NOMO-1 (cell line): ENCODE measurements at regions not wholly inside any gene's neighbourhood (a gene's known extent, or its start where the extent isn't known, plus 50 kb on each side); places are given as distances from the start of the nearest gene placed in this dataset.
A peak's percentile ranks its signal among the peaks of the same experiment; 100 is the strongest.
"Not testable (repeated sequence)": the region's sequence is repeated elsewhere in the genome, so short reads cannot be mapped to it uniquely, and the experiment has no call there.

Source experiments
- DNase-seq, 2 experiments: peaks; one replicate each; lab custom pipeline; 2025; ENCODE audit not compliant: unreplicated experiment in 2 of 2; lab: John Stamatoyannopoulos, UW

DNA sequence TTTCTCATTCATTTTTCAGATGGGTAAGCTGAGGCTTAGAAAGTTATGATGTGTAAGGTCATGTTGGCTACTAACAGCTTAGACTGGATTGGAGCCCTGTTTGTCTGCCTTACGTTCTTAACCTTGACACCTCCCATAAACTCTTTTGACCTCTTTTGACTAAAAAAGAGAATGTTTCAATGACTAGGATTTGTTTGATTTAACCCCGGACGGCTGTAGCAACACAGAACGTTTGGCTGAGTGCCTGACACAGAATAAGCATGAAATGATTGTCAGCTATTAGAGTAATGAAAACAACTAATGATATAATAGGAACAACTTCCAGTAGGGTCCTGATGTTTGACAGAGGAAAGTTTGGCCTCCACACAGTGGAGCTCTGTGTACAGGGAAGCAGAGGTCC is 83.3 kb upstream of the PDZD8 start:
- no peak for DNase-seq

DNA sequence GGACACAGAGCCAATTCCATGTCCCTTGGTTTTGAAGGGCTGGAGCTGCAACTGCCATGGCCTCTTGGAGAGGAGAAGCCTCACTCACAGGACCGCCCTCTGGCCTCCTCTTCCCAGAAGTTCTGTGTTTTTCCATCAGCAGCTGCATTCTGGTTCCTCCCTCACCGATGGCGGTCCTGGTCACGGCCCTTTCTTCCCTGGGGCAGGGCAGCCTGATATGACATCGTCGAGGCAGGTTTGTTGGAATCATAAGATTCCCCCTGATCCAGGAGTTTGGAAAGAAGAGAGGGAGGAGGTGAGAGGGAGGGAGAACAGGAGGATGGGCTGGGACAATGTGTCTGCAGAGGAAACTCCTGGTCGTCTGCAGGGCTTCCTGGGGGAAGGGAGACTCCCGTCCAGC is 82.7 kb upstream of the PDZD8 start:
- no peak for DNase-seq

DNA sequence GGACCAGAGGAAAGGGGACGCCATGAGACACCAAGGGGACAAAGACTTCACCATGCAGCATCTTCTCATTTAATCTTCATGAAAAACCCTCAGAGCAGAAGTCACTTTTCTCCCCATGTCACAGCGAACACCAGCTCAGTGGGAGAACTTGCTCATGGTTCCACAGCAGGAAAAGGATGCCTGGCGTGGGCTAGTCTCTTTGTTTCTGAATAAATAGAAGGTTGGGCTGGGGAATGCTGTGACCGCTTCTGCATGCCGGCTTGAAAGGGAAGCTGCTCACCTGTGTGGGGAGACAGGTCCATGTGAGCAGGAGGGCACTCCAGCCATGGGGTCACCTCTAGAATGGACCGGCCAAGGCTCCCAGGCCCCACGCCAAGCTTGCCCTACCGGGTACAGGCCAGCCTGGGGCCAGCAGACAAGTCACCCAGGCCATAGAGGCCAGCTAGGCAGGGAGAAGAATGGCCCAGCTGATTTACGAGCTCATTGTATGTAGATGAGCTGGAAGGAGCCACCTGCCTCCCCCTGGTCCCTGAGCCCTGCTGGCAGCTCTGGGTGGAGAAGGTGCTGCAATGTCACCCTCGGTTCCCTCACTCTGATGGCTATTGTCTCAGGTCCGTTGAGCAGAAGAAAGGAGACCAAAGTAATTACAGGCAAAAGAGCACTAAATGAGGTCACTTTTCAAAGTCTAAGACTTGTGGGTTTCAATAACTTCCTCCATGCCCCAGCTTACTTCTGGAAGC is 82.0 kb upstream of the PDZD8 start:
- DNase-seq: peak; percentile 37 to 73

- no peak for DNase-seq
Measured at GRCh38 chr10:117455346-117455745, 80.1 kb upstream of the PDZD8 start.

DNA sequence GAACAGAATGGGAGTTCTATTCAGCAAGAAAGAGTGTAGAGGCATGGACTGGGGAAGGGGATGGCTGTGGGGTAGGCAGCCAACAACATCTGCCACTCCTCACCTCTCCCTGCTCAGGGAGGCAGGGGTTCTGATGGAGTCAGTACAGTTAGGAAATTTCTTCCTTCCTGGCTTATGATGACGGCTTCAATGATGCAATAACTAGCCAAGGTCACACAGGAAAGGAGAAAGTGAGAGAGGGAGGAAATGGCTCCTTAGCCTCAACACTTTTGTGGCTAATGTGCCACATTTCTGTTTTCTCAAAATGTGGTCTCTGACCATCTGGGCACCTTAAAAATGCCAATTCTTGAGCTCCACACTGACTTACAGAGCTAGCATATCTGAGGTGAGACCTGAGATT is 79.3 kb upstream of the PDZD8 start:
- DNase-seq: peak in 1 of 2 experiments; percentile 40

DNA sequence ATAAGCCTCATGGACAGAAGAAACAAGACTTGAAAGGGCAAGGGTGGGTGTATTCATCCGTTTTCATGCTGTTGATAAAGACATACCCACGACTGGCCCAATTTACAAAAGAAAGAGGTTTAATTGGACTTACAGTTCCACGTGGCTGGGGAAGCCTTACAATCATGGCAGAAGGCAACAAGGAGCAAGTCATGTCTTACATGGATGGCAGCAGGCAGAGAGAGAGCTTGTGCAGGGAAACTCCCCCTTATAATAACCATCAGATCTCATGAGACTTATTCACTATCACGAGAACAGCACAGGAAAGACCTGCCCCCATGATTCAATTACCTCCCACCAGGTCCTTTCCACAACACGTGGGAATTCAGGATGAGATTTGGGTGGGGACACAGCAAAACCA is 78.2 kb upstream of the PDZD8 start:
- not testable (repeated sequence) for DNase-seq

DNA sequence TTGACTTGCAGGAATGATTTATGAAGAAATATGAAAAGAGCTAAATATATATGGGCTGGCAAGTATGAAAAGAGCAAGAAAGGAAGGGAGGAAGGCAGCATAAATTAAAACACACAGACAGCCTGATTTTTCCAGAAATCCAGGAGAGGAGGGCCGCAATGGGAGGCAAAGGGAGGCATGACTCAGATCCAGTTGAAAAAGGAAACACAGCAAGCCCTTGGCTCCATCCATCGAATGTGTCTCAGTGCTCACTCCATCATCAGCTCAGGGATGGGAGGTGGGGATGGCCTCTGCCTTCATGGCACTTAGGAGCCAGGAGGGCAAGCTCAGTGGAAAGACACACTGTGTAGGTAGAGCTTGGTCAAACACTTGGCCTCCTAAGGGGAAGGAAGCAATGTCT is 75.7 kb upstream of the PDZD8 start:
- no peak for DNase-seq

DNA sequence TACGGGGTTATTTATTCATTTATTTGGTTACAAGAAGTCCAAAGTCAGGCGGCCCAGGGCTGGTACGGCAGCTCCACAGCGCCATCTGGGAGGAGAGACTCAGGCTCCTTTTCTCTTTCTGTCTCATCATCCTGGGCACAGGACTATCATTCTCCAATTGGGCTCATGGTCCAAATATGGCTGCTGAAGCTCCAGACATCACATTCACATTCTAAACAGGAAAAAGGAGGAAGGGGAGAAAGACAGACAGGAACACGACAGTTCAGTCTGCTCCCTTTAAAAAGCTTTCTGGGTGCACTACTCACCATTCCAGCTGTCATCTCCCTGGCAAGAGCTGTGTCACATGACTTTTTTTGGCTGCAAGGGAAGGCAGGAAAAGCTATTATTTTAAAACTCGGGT is 74.4 kb upstream of the PDZD8 start:
- DNase-seq: no peak

- no peak for DNase-seq
Measured at GRCh38 chr10:117448802-117449201, 73.6 kb upstream of the PDZD8 start.

- DNase-seq: no peak
Measured at GRCh38 chr10:117445992-117446391, 70.8 kb upstream of the PDZD8 start.

DNA sequence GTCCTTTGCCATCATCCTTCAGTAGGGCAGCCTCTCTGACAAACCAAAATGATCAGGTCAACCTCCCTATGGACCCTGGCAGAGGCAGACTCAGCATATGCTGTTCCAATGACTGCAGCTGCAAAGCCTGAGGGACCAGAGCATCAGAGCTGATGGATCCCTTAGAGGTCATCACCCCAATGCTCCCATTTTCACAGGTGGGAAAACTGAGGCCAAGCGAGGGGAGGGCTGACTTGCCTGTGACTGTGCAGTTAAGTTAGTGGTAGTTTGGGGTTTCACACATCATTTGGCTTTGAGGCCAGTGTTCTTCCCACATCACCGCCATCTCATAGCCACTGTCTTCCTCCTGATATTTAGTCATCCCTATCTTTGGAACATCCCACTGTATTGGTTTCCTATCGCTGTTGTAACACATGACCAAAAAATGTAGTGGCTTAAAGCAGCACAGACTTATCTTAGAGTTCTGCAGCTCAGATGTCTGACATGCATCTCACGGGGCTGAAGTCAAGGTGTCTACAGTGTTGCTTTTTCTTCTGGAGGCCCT is 69.3 kb upstream of the PDZD8 start:
- DNase-seq: no peak

DNA sequence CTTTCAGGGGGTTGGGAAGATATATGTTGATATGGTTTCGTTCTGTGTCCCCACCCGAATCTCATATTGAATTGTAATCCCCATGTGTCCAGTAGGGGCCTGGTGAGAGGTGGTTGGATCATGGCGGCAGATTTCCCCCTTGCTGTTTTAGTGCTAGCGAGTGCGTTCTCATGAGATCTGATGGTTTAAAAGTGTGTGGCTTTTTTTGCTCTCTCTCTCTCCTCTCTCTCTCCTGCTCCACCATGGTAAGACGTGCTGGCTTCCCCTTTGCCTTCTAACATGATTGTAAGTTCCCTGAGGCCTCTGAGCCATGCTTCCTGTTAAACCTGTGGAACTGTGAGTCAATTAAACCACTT is 68.4 kb upstream of the PDZD8 start:
- DNase-seq: no peak

DNA sequence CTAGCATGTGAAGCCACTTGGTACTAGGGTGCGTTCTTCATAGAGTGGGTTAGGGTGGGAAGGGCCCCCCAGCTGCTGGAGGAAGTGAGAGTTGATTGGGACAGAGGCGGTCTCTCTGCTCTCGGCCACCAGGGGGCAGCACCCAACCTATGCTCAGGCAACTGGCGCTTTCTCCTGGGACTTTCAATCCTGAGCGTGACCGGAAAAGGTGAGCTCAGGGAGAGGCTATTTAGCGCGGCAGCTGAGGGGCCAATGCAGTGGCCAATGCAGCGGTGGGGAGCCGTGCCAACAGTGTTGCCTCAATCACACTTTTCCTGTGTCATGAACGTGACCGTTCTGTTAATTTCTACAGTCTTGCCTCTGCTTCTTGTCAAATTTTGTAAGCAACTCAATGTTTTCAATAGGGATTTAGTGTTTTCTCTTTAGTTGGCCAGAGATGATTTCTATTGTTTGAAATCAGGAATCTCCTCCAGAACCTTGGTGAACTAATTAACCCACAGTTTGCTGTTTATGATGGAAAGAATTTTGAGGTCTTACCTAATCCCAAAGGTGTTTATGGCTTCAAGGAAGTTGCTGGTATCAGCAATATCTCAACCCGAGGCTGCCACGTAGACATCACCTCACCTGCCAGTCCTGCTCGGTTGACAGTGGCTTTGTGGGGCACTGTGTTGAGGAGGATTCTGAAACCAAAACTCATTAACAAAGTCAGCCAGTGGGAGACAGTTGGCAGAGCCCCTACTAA is 67.9 kb upstream of the PDZD8 start:
- peak; percentile 79 to 83 for DNase-seq

DNA sequence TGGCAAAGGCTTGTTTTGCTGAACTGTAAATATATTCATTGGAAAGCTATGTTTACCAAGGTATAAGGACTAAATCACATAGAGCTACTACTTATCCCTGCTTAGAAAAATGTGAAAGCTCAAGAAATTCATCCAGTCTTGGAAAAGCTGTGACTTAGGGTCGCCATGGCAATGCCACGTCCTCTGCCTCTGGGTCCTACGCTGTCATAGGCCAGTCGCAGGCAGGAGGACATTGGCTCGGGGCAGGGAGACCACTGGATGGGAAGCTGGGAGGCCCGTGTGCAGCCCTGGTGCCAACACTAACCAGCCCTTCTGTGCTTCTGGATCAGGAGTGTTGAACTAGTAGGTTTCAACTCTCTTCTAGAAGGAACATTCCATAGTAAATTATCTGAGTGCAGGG is 67.3 kb upstream of the PDZD8 start:
- DNase-seq: no peak

GRCh38 chr10:117441812-117442443 is 66.7 kb upstream of the PDZD8 start:
- DNase-seq: peak; percentile 71 to 88

DNA sequence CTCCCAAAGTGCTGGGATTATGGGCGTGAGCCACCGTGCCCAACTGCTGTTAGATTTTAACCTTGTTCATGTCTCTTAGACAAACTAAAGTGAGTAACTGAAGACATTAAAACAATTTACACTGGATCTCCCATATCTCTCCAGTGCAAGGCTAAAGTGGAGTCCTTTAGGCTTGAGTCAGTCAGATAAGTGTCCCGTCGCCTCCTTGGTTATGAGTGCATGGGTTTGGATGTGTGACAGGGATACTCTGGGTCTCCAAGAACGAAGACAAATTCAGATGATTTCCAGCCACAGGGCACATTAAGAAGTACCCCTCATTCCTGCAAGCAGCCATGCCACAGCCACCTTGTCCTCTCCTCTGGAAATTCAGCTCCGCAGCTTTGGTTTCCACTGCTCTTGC is 66.1 kb upstream of the PDZD8 start:
- no peak for DNase-seq

- DNase-seq: no peak
Measured at GRCh38 chr10:117439243-117439912, 64.1 kb upstream of the PDZD8 start.

DNA sequence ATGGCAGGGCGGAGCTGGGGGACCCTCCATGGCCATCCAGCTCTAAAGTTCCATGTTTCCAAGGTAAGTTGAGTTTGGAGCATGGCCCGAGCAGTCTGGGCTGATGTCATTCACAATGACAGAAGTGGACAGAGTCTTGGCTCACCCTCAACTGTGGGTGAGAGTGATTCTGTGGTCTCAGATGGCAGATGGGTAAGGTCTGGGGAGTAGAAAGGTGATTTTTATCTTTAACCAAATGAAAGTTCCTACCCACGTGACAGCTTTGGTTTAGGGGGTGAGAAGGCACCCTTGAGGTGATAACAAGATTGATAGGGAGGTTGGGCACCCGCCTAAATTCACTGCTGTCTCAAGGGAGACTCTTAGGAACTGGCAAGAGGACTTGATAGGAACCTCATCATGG is 57.6 kb upstream of the PDZD8 start:
- no peak for DNase-seq

DNA sequence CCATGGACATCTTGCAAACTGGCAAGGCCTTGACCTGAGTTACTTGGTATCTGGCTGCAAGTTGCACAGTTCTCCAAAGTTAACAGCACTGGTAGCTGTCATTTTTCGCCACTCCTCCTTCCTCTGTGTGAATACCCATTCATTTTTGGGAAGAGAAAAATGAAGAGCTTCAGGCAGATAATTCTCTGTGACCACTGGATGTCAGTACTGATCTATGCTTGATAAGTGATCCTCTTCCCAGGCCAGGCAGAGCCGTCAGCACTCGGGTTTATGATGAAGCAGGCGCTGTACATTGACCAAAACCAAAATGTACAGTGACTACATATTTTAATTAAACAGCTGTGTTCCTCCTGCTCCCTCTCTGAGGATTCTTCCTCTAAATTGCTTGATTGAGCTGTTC is 55.9 kb upstream of the PDZD8 start:
- DNase-seq: peak; percentile 55 to 83

DNA sequence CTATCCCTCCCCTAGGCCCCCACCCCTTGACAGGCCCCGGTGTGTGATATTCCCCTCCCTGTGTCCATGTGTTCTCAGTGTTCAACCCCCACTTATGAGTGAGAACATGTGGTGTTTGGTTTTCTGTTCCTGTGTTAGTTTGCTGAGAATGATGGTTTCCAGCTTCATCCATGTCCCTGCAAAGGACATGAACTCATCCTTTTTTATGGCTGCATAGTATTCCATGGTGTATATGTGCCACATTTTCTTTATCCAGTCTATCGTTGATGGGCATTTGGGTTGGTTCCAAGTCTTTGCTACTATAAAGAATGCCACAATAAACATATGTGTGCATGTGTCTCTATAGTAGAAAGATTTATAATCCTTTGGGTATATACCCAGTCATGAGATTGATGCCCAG is 55.3 kb upstream of the PDZD8 start:
- not testable (repeated sequence) for DNase-seq

GRCh38 chr10:117429643-117430265 is 54.5 kb upstream of the PDZD8 start:
- DNase-seq: no peak
